Peyer's patch (tissue), 4 donors: ENCODE measurements at regions not wholly inside any gene's neighbourhood (a gene's known extent, or its start where the extent isn't known, plus 50 kb on each side); places are given as distances from the start of the nearest gene placed in this dataset.

Experiments used
- POLR2A ChIP-seq, 2 donors: fragments of 450-650 bp; IDR thresholded peaks; one replicate each; pipeline ENCODE4 v1.5.1; 2017; ENCODE audit warnings: antibody characterized with exemption in 2 of 2, mild to moderate bottlenecking in 2 of 2, moderate library complexity in 2 of 2
- TF ChIP-seq, protein P1 (sequence below), 6 experiments: fragments of 450-650 bp in 4 of 6; fragments of 200-600 bp in 2 of 6; sonication (generic) in 1 of 6; IDR thresholded peaks; one replicate each; pipeline ENCODE4 v1.5.1; 2017 to 2019; ENCODE audit warnings: antibody characterized with exemption in 6 of 6, mild to moderate bottlenecking in 3 of 6, moderate library complexity in 1 of 6

DNA sequence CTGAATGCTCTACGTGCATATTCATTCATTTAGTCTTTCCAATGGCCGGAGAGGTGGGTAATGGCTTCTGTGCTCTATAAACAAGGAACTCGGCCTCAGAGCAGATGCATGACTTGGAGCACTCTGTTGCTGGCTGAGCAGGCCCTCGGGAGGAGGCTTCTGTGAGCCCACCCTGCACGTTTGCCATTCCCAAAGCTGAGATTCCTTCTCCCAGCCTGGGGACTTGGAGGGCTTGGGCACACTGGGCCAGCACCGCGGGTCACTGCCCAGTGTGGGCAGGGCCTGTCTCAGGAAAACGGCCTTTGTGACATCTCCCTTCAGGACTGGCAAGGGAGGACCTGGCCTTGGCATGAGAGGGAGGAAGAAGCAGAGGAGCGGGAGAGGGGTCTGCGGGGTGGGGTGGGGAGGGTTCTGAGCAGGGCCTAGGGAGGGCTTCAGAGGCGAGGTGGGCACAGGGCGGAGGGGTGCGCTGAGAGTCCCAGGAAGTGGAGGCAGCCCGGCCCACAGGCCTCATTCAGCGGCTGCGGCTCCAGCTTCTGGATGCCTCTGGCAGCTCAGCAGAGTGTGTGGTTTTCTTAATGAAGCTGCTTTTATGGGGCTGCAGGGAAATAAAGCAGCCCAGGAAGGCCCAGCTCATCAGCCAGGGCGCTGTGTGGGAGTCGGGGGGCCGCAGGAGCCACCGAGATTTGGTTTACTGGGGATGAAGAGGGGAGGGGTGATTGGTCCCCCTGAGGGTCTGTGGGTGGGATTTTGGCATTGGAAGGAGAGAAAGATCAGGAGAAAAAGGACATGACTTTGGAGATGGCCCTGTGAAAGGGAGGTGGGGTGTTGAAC lies 51.7 kb upstream of the OTOF start:
- TF ChIP-seq POLR2A (IDR thresholded peaks at IDR 0.05): no peak
- TF ChIP-seq, protein P1, sequence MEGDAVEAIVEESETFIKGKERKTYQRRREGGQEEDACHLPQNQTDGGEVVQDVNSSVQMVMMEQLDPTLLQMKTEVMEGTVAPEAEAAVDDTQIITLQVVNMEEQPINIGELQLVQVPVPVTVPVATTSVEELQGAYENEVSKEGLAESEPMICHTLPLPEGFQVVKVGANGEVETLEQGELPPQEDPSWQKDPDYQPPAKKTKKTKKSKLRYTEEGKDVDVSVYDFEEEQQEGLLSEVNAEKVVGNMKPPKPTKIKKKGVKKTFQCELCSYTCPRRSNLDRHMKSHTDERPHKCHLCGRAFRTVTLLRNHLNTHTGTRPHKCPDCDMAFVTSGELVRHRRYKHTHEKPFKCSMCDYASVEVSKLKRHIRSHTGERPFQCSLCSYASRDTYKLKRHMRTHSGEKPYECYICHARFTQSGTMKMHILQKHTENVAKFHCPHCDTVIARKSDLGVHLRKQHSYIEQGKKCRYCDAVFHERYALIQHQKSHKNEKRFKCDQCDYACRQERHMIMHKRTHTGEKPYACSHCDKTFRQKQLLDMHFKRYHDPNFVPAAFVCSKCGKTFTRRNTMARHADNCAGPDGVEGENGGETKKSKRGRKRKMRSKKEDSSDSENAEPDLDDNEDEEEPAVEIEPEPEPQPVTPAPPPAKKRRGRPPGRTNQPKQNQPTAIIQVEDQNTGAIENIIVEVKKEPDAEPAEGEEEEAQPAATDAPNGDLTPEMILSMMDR (IDR thresholded peaks at IDR 0.05): no peak
